GM23338 (cell line): ENCODE measurements at regions not wholly inside any gene's neighbourhood (a gene's known extent, or its start where the extent isn't known, plus 50 kb on each side); places are given as distances from the start of the nearest gene placed in this dataset.

Experiments
- CREB1 ChIP-seq: fragments of 250-450 bp; sonication (Bioruptor Pico); IDR thresholded peaks from 2 replicates; pipeline ENCODE4 v1.5.0; 2020; ENCODE audit warnings: low read depth, mild to moderate bottlenecking, moderate library complexity
- CTCF ChIP-seq, 2 experiments: fragments of 200-600 bp in 1 of 2; sonication (generic) in 1 of 2; conservative IDR thresholded peaks; 2 replicates each; pipeline versions ENCODE4 v1.5.1 to v1.6.1; 2016 to 2017; ENCODE audit warnings: antibody characterized with exemption in 2 of 2, low read depth in 2 of 2, mild to moderate bottlenecking in 2 of 2, moderate library complexity in 1 of 2
- EZH2 ChIP-seq: fragments of 200-600 bp; sonication (generic); IDR thresholded peaks from one replicate; pipeline ENCODE4 v1.8.0; 2017; ENCODE audit warnings: antibody characterized with exemption, mild to moderate bottlenecking, low read depth; ENCODE audit not compliant: unreplicated experiment
- EZH2phosphoT487 ChIP-seq: fragments of 200-600 bp; sonication (generic); IDR thresholded peaks from one replicate; pipeline ENCODE4 v1.8.1; 2018; ENCODE audit warnings: antibody characterized with exemption; ENCODE audit not compliant: unreplicated experiment
- NANOG ChIP-seq: IDR thresholded peaks from 2 replicates; pipeline ENCODE4 v1.6.1; 2016; ENCODE audit warnings: antibody characterized with exemption, borderline replicate concordance
- POLR2AphosphoS5 ChIP-seq: IDR thresholded peaks from 2 replicates; pipeline ENCODE4 v1.6.1; 2016; ENCODE audit warnings: antibody characterized with exemption, low read depth
- REST ChIP-seq: IDR thresholded peaks from one replicate; pipeline ENCODE4 v1.6.1; 2018; ENCODE audit warnings: antibody characterized with exemption; ENCODE audit not compliant: unreplicated experiment
- ZNF114 ChIP-seq: fragments of 250-450 bp; sonication (Bioruptor Pico); IDR thresholded peaks from 2 replicates; pipeline ENCODE4 v1.5.0; 2020; ENCODE audit warnings: mild to moderate bottlenecking, moderate library complexity
- ZNF331 ChIP-seq: fragments of 250-450 bp; sonication (Bioruptor Pico); IDR thresholded peaks from 2 replicates; pipeline ENCODE4 v1.5.0; 2020; ENCODE audit warnings: low read depth, mild to moderate bottlenecking, moderate library complexity

GRCh38 chr3:75115695-75116094, 501.2 kb upstream of the CNTN3 start:
- no peak for TF ChIP-seq EZH2phosphoT487
- no peak for TF ChIP-seq CTCF (conservative IDR thresholded peaks at IDR 0.05; ENCODE audit: low read depth in 2 of 2)
- no peak for TF ChIP-seq EZH2
- TF ChIP-seq ZNF114 (CRISPR knock-in tag) = no peak
- no peak for TF ChIP-seq NANOG
- TF ChIP-seq REST = no peak
- TF ChIP-seq ZNF331 = no peak
- TF ChIP-seq POLR2AphosphoS5 = no peak
- no peak for TF ChIP-seq CREB1 (CRISPR knock-in tag)
